A673 (cell line): ENCODE measurements at regions not wholly inside any gene's neighbourhood (a gene's known extent, or its start where the extent isn't known, plus 50 kb on each side); places are given as distances from the start of the nearest gene placed in this dataset.

Experiments
- BruUV-seq: library from RNA; stranded (reverse); fragments of 400-500 nt; replicated peaks from 2 replicates; lab custom pipeline; 2021; lab: Mats Ljungman, UMichigan
- CTCF ChIA-PET: fragments of 300-600 bp; sonication (Branson Sonifier 250); formaldehyde crosslinking; loops from one replicate; lab custom pipeline; 2022; ENCODE audit warnings: antibody characterized with exemption; lab: Charles Lee
- POLR2A ChIA-PET: fragments of 300-600 bp; sonication (Branson Sonifier 250); formaldehyde crosslinking; loops from one replicate; lab custom pipeline; 2022; ENCODE audit warnings: antibody characterized with exemption; ENCODE audit not compliant: low non-redundant PET; lab: Charles Lee
- DNase-seq: peaks from one replicate; pipeline ENCODE4 v3.0.0-alpha.2; 2015; ENCODE audit warnings: low spot score
- H3K27ac ChIP-seq: fragments of 200-600 bp; sonication (generic); 2 replicates; pipeline ENCODE4 v1.5.1; 2016; ENCODE audit warnings: mixed run types, low read depth, mild to moderate bottlenecking, mixed read lengths, antibody characterized with exemption, low read length; ENCODE audit not compliant: poor library complexity, severe bottlenecking
- H3K27me3 ChIP-seq: fragments of 200-600 bp; sonication (generic); replicated peaks from 2 replicates; pipeline ENCODE4 v1.6.1; 2017; ENCODE audit warnings: mixed run types, low read depth, mild to moderate bottlenecking, mixed read lengths, antibody characterized with exemption, low read length; ENCODE audit not compliant: insufficient read depth, poor library complexity
- H3K36me3 ChIP-seq: fragments of 200-600 bp; sonication (generic); 2 replicates; pipeline ENCODE4 v1.6.1; 2016; ENCODE audit warnings: mixed run types, mild to moderate bottlenecking, mixed read lengths, antibody characterized with exemption, low read length; ENCODE audit not compliant: insufficient read depth, poor library complexity, severe bottlenecking
- H3K4me1 ChIP-seq: fragments of 200-600 bp; sonication (generic); 2 replicates; pipeline ENCODE4 v1.6.1; 2017; ENCODE audit warnings: mixed run types, mild to moderate bottlenecking, mixed read lengths, antibody characterized with exemption, low read length; ENCODE audit not compliant: insufficient read depth, poor library complexity, severe bottlenecking
- H3K4me3 ChIP-seq: fragments of 200-600 bp; sonication (generic); 2 replicates; pipeline ENCODE4 v1.5.1; 2016; ENCODE audit warnings: low read depth, mixed run types, mild to moderate bottlenecking, mixed read lengths, low read length; ENCODE audit not compliant: poor library complexity, severe bottlenecking
- H3K9me3 ChIP-seq: fragments of 200-600 bp; sonication (generic); 2 replicates; pipeline ENCODE4 v1.6.1; 2016; ENCODE audit warnings: mixed run types, low read depth, mild to moderate bottlenecking, mixed read lengths, antibody characterized with exemption, low read length; ENCODE audit not compliant: poor library complexity, severe bottlenecking
- CTCF ChIP-seq: fragments of 300-800, 200-600 bp; sonication (generic); conservative IDR thresholded peaks from 2 replicates; pipeline ENCODE4 v1.5.1; 2017; ENCODE audit warnings: low read depth, mild to moderate bottlenecking, antibody characterized with exemption, low read length, moderate library complexity, mixed read lengths
- EZH2 ChIP-seq: fragments of 200-600 bp; sonication (generic); IDR thresholded peaks from 2 replicates; pipeline ENCODE4 v1.6.1; 2017; ENCODE audit warnings: borderline replicate concordance, low read depth, mild to moderate bottlenecking, mixed read lengths, antibody characterized with exemption, low read length; ENCODE audit not compliant: poor library complexity, severe bottlenecking
- intact Hi-C: fragments of 100-400 bp; cut with micrococcal nuclease; formaldehyde crosslinking; loops from one replicate; pipeline ENCODE4 v1.10.0; 2022; ENCODE audit not compliant: unreplicated experiment

GRCh38 chr10:121282797-121283515 is 315.3 kb downstream of the FGFR2 start:
- no peak for DNase-seq
- H3K36me3 ChIP-seq = no peaks in the 10 kb centered on the region
- no peaks in the 10 kb centered on the region for H3K4me1 ChIP-seq
- peaks cover 41% of the 10 kb centered on the region for H3K27me3 ChIP-seq
- intact Hi-C loops = no loop called here
- ChIA-PET POLR2A (no interaction called here), CTCF (no interaction called here)
- H3K27ac ChIP-seq = no peak overlapping the region
- no TSS peak for BruUV-seq
- H3K4me3 ChIP-seq = no peak overlapping the region
- no peak for TF ChIP-seq EZH2
- TF ChIP-seq CTCF = no peak
- no peaks in the 10 kb centered on the region for H3K9me3 ChIP-seq

GRCh38 chr10:121284936-121285335 is 313.3 kb downstream of the FGFR2 start:
- Histone ChIP-seq H3K27me3 (peaks cover 47% of the 10 kb centered on the region), H3K4me1 (no peaks in the 10 kb centered on the region), H3K9me3 (no peaks in the 10 kb centered on the region), H3K36me3 (no peaks in the 10 kb centered on the region), H3K27ac (no peak overlapping the region), H3K4me3 (no peak overlapping the region)
- no peak for DNase-seq
- ChIA-PET CTCF (no interaction called here), POLR2A (no interaction called here)
- TF ChIP-seq CTCF (no peak), EZH2 (no peak)
- intact Hi-C loops = no loop called here
- BruUV-seq = no TSS peak

GRCh38 chr10:121285406-121286196 is 312.6 kb downstream of the FGFR2 start:
- no TSS peak for BruUV-seq
- H3K9me3 ChIP-seq = no peaks in the 10 kb centered on the region
- no peak overlapping the region for H3K27ac ChIP-seq
- H3K4me1 ChIP-seq = no peaks in the 10 kb centered on the region
- H3K36me3 ChIP-seq = no peaks in the 10 kb centered on the region
- CTCF ChIA-PET = no interaction called here
- DNase-seq = no peak
- peaks cover 51% of the 10 kb centered on the region for H3K27me3 ChIP-seq
- POLR2A ChIA-PET = no interaction called here
- intact Hi-C loops = no loop called here
- no peak overlapping the region for H3K4me3 ChIP-seq
- no peak for TF ChIP-seq EZH2
- TF ChIP-seq CTCF = no peak
